ENCODE measurements at regions not wholly inside any gene's neighbourhood (a gene's known extent, or its start where the extent isn't known, plus 50 kb on each side); places are given as distances from the start of the nearest gene placed in this dataset.

DNA sequence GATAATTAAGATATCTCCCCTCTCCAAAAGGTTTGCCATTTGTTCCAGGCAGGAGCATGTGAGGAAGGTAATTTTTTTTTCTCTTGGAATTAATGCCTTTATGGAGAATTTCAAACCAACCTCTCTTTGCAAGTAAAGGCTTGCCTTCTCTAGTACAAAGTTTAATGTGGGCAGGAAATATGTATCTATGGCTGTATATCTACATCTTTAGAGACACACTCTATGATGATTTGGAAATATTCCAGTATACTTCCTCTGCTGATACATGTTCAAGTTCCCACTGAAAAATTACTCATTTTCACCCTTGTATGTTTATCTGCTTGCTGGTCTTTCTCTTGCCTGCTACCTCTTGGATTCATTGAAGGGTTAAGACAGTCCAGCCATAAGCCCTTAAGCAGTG lies 83.5 kb upstream of the SEMA6A start:
- DNase-seq (ENCODE audit: insufficient read length, low spot score) (no peak), FAIRE-seq (no peak)
- TF ChIP-seq POLR2A (IDR thresholded peaks at IDR 0.05; ENCODE audit: low read depth, low read length) (no peak), POU2F2 (IDR thresholded peaks at IDR 0.05; ENCODE audit: low read depth, low read length) (no peak), PAX5 (IDR thresholded peaks at IDR 0.05; ENCODE audit: insufficient read depth, low read length, severe bottlenecking) (no peak), POLR2AphosphoS5 (IDR thresholded peaks at IDR 0.05; ENCODE audit: low read depth, low read length) (no peak), SPI1 (IDR thresholded peaks at IDR 0.05; ENCODE audit: low read depth, low read length) (no peak), TAF1 (IDR thresholded peaks at IDR 0.05; ENCODE audit: low read depth, low read length) (no peak)

DNA sequence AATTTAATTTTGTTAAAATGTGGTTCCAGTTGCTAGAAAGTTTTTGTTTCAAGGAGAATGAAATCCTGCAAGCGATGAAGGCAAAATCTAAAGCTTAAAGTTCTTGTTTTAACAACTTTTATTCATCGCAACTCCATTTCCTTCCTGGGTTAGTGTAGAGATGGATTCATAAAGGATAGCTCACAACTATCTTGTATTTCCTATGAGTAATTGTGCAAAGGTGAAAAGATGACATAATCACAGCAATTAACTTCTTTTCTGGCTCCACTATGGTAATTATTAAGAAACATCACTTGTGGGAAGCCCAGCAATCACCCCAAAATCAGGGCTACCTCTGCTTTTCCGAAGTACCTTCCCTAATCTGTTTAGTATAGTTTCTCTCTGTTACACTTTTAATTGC lies 80.8 kb upstream of the SEMA6A start:
- FAIRE-seq, result no peak
- TF ChIP-seq PAX5 (IDR thresholded peaks at IDR 0.05; ENCODE audit: insufficient read depth, low read length, severe bottlenecking) (no peak), TAF1 (IDR thresholded peaks at IDR 0.05; ENCODE audit: low read depth, low read length) (no peak), POLR2A (IDR thresholded peaks at IDR 0.05; ENCODE audit: low read depth, low read length) (no peak)
- DNase-seq (ENCODE audit: insufficient read length, low spot score), result no peak

DNA sequence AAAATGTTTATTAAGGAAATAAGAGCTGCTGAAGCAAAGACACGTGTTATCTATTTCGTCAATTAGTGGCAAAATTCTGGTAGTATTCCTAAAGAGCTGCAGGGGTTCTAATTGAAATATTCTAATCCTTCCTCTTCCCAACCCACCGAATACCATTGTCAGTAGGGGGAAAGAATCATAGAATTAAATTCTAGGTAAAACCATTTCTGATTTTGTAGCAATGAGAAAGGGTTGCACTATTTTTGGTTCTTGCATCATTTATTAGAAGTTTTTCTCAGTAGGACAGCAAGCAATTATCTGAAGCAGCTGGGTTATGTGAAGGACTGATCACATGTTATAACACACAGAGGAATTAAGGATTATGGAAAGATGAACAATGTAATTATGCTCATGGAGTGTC lies 80.3 kb upstream of the SEMA6A start:
- FAIRE-seq, result no peak
- TF ChIP-seq PAX5 (IDR thresholded peaks at IDR 0.05; ENCODE audit: insufficient read depth, low read length, severe bottlenecking), result no peak
- no peak for TF ChIP-seq TAF1 (IDR thresholded peaks at IDR 0.05; ENCODE audit: low read depth, low read length)
- TF ChIP-seq POLR2AphosphoS5 (IDR thresholded peaks at IDR 0.05; ENCODE audit: low read depth, low read length), result no peak
- no peak for TF ChIP-seq POU2F2 (IDR thresholded peaks at IDR 0.05; ENCODE audit: low read depth, low read length)
- no peak for TF ChIP-seq POLR2A (IDR thresholded peaks at IDR 0.05; ENCODE audit: low read depth, low read length)
- TF ChIP-seq SPI1 (IDR thresholded peaks at IDR 0.05; ENCODE audit: low read depth, low read length), result no peak
- no peak for DNase-seq (ENCODE audit: insufficient read length, low spot score)

DNA sequence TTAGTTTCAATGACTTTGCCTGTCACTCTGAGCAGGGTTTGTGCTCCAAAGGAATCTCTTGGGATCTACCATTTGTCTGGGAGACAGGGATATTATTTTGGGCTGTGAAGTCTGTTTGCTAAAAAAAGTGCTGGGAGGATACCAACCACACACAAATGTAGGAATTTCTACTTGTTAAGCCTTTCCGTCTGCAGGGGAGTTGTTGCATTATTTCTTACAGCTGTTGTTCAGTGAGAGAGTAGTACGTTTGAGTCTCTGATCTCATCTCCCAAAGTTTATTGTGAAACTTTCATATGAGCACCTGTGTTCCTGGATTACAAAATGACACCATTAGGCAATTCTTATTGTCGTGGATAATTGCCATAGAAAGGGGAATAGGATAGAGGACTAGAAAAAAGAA lies 78.3 kb upstream of the SEMA6A start:
- DNase-seq (ENCODE audit: insufficient read length, low spot score), result no peak
- no peak for FAIRE-seq
- TF ChIP-seq POLR2A (IDR thresholded peaks at IDR 0.05; ENCODE audit: low read depth, low read length) (no peak), PAX5 (IDR thresholded peaks at IDR 0.05; ENCODE audit: insufficient read depth, low read length, severe bottlenecking) (no peak), POLR2AphosphoS5 (IDR thresholded peaks at IDR 0.05; ENCODE audit: low read depth, low read length) (no peak), POU2F2 (IDR thresholded peaks at IDR 0.05; ENCODE audit: low read depth, low read length) (no peak), SPI1 (IDR thresholded peaks at IDR 0.05; ENCODE audit: low read depth, low read length) (no peak), TAF1 (IDR thresholded peaks at IDR 0.05; ENCODE audit: low read depth, low read length) (no peak)

DNA sequence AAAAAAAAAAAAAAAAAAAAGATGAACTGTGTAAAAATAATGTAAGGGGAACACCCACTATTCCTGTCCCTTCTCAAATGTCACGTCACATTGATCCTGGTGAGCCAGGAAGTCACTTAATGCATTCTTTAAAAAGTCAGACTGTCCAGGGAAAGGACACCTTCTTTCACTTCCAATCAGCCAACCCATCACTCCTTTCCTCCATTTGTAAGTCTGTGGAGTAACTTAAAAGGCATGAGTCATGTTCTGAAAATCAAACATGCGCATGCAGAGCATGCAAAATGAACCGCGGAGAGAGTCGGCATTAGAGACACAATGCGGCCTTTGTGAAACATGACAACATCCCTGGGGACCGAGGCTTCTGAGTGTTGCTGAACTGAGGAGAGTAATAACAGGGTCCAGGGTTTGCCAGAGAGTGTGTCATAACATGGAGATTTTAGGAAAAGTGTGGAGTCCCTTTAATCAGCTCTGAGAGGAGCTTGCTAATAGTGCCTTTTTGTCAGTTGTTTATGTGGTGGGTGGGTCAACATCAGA lies 77.6 kb upstream of the SEMA6A start:
- FAIRE-seq, result no peak
- DNase-seq (ENCODE audit: insufficient read length, low spot score), result no peak

DNA sequence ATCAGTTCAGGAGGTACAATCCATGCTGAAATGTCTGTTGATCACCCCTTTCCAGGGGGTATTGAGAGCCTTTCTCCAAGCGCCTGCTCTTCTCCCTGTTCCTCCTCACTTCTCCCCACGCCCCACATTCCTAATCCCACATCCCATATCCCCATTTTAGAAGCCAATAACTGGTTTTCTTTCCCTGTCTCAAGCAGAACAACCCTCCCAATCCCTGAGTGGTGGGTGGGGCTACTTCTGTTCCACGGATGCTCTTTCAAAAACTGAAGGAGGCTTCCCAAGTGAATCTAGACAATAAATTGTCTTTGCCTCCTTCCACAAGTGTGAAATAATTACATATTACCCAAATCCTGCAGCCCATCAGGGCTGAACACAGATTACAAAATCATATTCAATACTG lies 77.0 kb upstream of the SEMA6A start:
- DNase-seq (ENCODE audit: insufficient read length, low spot score), result no peak
- no peak for FAIRE-seq
- TF ChIP-seq TAF1 (IDR thresholded peaks at IDR 0.05; ENCODE audit: low read depth, low read length), result no peak
- no peak for TF ChIP-seq POLR2A (IDR thresholded peaks at IDR 0.05; ENCODE audit: low read depth, low read length)
- TF ChIP-seq POLR2AphosphoS5 (IDR thresholded peaks at IDR 0.05; ENCODE audit: low read depth, low read length), result no peak

More for the DNA sequence above, 77.6 kb upstream of the SEMA6A start:
- TF ChIP-seq TAF1 (IDR thresholded peaks at IDR 0.05; ENCODE audit: low read depth, low read length), result no peak
- TF ChIP-seq POLR2AphosphoS5 (IDR thresholded peaks at IDR 0.05; ENCODE audit: low read depth, low read length), result no peak
- peak; percentile 66; the same call in 1 of the 2 replicates for TF ChIP-seq POU2F2 (IDR thresholded peaks at IDR 0.05; ENCODE audit: low read depth, low read length)
- no peak for TF ChIP-seq SPI1 (IDR thresholded peaks at IDR 0.05; ENCODE audit: low read depth, low read length)

DNA sequence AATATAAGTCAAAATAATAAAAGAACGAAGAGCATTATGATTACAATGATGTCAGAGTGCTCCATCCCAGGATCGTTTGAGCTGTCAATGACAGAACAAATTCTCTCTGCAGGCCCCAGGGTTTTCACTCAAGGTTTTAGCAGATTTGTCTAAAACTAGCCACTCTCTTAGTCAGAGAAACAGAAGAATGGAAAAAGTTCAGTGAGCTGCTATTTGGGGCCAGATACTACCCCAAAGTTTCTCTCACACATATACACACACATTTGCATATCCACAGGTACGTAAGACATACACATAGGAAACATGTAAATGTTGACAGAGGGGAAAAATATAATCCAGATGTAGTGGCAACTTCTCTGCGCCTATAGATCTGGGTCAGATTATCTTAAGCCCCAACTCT lies 76.3 kb upstream of the SEMA6A start:
- no peak for FAIRE-seq
- no peak for TF ChIP-seq TAF1 (IDR thresholded peaks at IDR 0.05; ENCODE audit: low read depth, low read length)
- no peak for TF ChIP-seq POLR2A (IDR thresholded peaks at IDR 0.05; ENCODE audit: low read depth, low read length)
- no peak for TF ChIP-seq POLR2AphosphoS5 (IDR thresholded peaks at IDR 0.05; ENCODE audit: low read depth, low read length)
- TF ChIP-seq SPI1 (IDR thresholded peaks at IDR 0.05; ENCODE audit: low read depth, low read length), result no peak
- no peak for TF ChIP-seq PAX5 (IDR thresholded peaks at IDR 0.05; ENCODE audit: insufficient read depth, low read length, severe bottlenecking)
- TF ChIP-seq POU2F2 (IDR thresholded peaks at IDR 0.05; ENCODE audit: low read depth, low read length), result no peak
- DNase-seq (ENCODE audit: insufficient read length, low spot score), result no peak

DNA sequence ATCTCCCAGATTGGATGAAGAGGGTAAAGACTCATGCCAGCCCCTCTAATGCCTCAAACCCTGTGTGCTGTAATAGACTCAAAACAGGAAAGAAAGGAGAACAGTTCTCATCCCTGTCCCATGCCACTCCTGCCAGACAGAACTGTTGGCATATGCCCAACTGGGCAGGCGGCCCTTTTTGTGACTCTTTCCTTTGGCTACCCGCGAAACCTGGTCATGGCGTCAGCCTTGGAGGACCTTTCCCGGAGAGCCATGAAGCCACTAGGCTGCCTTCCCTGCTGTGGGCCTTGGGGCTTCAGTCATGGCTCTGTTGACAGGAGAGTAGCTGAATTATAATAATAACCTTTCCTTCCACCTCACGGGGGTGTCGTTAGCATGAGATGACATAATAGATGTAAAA lies 75.9 kb upstream of the SEMA6A start:
- FAIRE-seq, result no peak
- DNase-seq (ENCODE audit: insufficient read length, low spot score), result no peak
- TF ChIP-seq POLR2AphosphoS5 (IDR thresholded peaks at IDR 0.05; ENCODE audit: low read depth, low read length) (no peak), SPI1 (IDR thresholded peaks at IDR 0.05; ENCODE audit: low read depth, low read length) (no peak), POLR2A (IDR thresholded peaks at IDR 0.05; ENCODE audit: low read depth, low read length) (no peak)

DNA sequence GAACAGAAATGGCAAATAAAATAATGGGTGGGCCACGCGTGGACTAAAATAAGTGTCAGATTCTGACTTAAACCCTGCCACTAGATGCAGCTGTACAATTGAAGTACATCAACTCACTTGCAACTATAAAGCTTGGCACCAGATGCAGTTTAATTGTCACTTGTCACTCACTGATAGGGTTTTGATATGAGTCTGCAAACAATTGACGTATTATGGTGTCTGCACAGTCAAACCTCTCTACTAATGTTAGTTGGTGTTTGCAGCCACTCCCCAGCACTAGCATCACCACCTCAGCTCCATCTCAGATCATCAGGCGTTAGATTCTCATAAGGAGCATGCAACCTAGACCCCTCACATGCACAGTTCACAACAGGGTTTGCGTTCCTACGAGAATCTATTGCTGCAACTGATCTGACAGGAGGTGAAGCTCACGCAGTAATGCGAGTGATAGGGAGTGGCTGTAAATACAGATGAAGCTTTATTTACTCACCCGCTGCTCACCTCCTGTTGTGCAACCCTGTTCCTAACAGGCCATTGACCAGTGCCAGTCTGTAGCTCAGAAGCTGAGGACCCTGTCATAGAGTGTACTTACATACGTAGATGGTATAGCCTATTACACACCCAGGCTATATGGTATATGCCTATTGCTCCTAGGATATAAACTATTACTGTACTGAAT lies 72.1 kb upstream of the SEMA6A start:
- FAIRE-seq, result no peak
- TF ChIP-seq POLR2AphosphoS5 (IDR thresholded peaks at IDR 0.05; ENCODE audit: low read depth, low read length) (no peak), TAF1 (IDR thresholded peaks at IDR 0.05; ENCODE audit: low read depth, low read length) (no peak), PAX5 (IDR thresholded peaks at IDR 0.05; ENCODE audit: insufficient read depth, low read length, severe bottlenecking) (no peak), SPI1 (IDR thresholded peaks at IDR 0.05; ENCODE audit: low read depth, low read length) (no peak), POLR2A (IDR thresholded peaks at IDR 0.05; ENCODE audit: low read depth, low read length) (no peak), POU2F2 (IDR thresholded peaks at IDR 0.05; ENCODE audit: low read depth, low read length) (no peak)
- no peak for DNase-seq (ENCODE audit: insufficient read length, low spot score)

DNA sequence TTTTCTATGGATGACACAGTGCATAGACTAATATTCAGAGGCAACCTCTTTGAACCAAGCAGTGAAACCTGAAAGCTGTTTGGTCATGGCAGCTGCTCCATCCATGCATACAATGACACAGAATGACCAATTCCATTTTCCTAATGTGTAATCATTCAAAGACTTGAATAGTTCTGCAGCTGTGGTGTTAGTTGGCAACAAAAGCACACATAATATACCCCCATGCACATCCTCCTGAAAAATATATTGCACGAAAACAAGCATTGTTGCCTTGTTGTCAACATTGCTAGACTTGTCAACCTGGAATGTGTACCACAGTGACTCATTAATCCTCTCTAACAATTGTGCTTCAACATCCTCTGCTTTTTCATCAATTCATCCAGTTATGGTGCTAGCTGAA lies 71.0 kb upstream of the SEMA6A start:
- peak; percentile 84 for FAIRE-seq
- TF ChIP-seq PAX5 (IDR thresholded peaks at IDR 0.05; ENCODE audit: insufficient read depth, low read length, severe bottlenecking) (peak; percentile 66), TAF1 (IDR thresholded peaks at IDR 0.05; ENCODE audit: low read depth, low read length) (no peak)

More for the DNA sequence above, 71.0 kb upstream of the SEMA6A start:
- DNase-seq (ENCODE audit: insufficient read length, low spot score), result no peak
